Endothelial cell of umbilical vein (primary cell): ENCODE measurements at regions not wholly inside any gene's neighbourhood (a gene's known extent, or its start where the extent isn't known, plus 50 kb on each side); places are given as distances from the start of the nearest gene placed in this dataset.

ENCODE experiments used
- BruUV-seq: library from RNA; stranded (reverse); fragments of 400-500 nt; replicated peaks from 2 replicates; lab custom pipeline; 2021; lab: Mats Ljungman, UMichigan
- CTCF ChIA-PET: fragments of 300-600, 350-600 bp; sonication (Branson Sonifier 250); formaldehyde crosslinking; loops from one replicate; lab custom pipeline; 2021; ENCODE audit warnings: antibody characterized with exemption, inconsistent platforms; lab: Charles Lee
- POLR2A ChIA-PET: fragments of 300-600, 350-600 bp; sonication (Branson Sonifier 250); formaldehyde crosslinking; loops from one replicate; lab custom pipeline; 2021; ENCODE audit warnings: antibody characterized with exemption, inconsistent platforms; lab: Charles Lee
- DNase-seq: peaks from one replicate; pipeline ENCODE4 v3.0.0-alpha.2; 2011; ENCODE audit warnings: low read depth, low spot score
- FAIRE-seq: peaks from 2 replicates; lab custom pipeline; 2011; peaks lifted over from hg19 to GRCh38; lab: Jason Lieb, UNC
- H2AFZ ChIP-seq: 2 replicates; pipeline ENCODE4 v1.6.0; 2012; ENCODE audit warnings: low read depth, low read length, control low read depth, inconsistent platforms
- H3K27ac ChIP-seq: 2 replicates; pipeline ENCODE4 v1.5.1; 2011; ENCODE audit warnings: low read depth, mild to moderate bottlenecking, control low read depth, low read length, moderate library complexity; ENCODE audit not compliant: insufficient read depth
- H3K27me3 ChIP-seq, 2 experiments: 2 replicates each; pipeline versions ENCODE4 v1.6.0 to v1.6.1; 2011; ENCODE audit warnings: low read length in 2 of 2, mixed read lengths in 1 of 2; ENCODE audit not compliant: control insufficient read depth in 2 of 2, insufficient read depth in 2 of 2
- H3K36me3 ChIP-seq, 2 experiments: 2 replicates in 1 of 2; 3 replicates in 1 of 2; pipeline ENCODE4 v1.5.1; 2011; ENCODE audit warnings: low read length in 2 of 2, mild to moderate bottlenecking in 1 of 2, moderate library complexity in 1 of 2; ENCODE audit not compliant: control insufficient read depth in 2 of 2, insufficient read depth in 2 of 2; ENCODE audit errors: extremely low read depth in 1 of 2
- H3K4me1 ChIP-seq: 3 replicates; pipeline ENCODE4 v1.5.1; 2011; ENCODE audit warnings: mild to moderate bottlenecking, low read length; ENCODE audit not compliant: control insufficient read depth, insufficient read depth; ENCODE audit errors: extremely low read depth
- H3K4me2 ChIP-seq: 2 replicates; pipeline ENCODE4 v1.6.1; 2011; ENCODE audit warnings: low read length, control low read depth, mixed read lengths; ENCODE audit not compliant: insufficient read depth
- H3K4me3 ChIP-seq, 3 experiments: fragments of 200-600 bp in 1 of 3; sonication (generic), shearing (Covaris generic) in 1 of 3; replicated peaks in 1 of 3; 2 replicates each; pipeline ENCODE4 v1.5.1; 2011 to 2016; ENCODE audit warnings: control low read depth in 3 of 3, low read length in 3 of 3, mild to moderate bottlenecking in 2 of 3, inconsistent platforms in 1 of 3, low read depth in 1 of 3, moderate library complexity in 1 of 3; ENCODE audit not compliant: insufficient read depth in 1 of 3
- H3K79me2 ChIP-seq: 2 replicates; pipeline ENCODE4 v1.6.0; 2012; ENCODE audit warnings: low read length, inconsistent platforms; ENCODE audit not compliant: control insufficient read depth, insufficient read depth
- H3K9ac ChIP-seq: replicated peaks from 2 replicates; pipeline ENCODE3; 2011; ENCODE audit warnings: low read length, control low read depth; ENCODE audit not compliant: insufficient read depth; ENCODE audit errors: extremely low read depth
- H3K9me1 ChIP-seq: replicated peaks from 3 replicates; pipeline ENCODE4 v1.6.0; 2011; ENCODE audit warnings: mild to moderate bottlenecking, low read length; ENCODE audit not compliant: control insufficient read depth, insufficient read depth; ENCODE audit errors: extremely low read depth
- H3K9me3 ChIP-seq: replicated peaks from 2 replicates; pipeline ENCODE4 v1.5.1; 2012; ENCODE audit warnings: low read length, inconsistent platforms; ENCODE audit not compliant: control insufficient read depth, insufficient read depth
- H4K20me1 ChIP-seq: replicated peaks from 2 replicates; pipeline ENCODE3; 2011; ENCODE audit warnings: mild to moderate bottlenecking, low read length; ENCODE audit not compliant: control insufficient read depth, insufficient read depth; ENCODE audit errors: extremely low read depth
- FOS ChIP-seq: IDR thresholded peaks from 2 replicates; pipeline ENCODE4 v1.6.1; 2011; ENCODE audit warnings: mild to moderate bottlenecking, low read length, moderate library complexity, borderline replicate concordance; ENCODE audit not compliant: insufficient read depth
- GATA2 ChIP-seq: IDR thresholded peaks from 2 replicates; pipeline ENCODE4 v1.7.0; 2011; ENCODE audit warnings: low read depth, mild to moderate bottlenecking, moderate library complexity, mixed read lengths, low read length; ENCODE audit not compliant: insufficient read length, insufficient read depth
- JUN ChIP-seq: IDR thresholded peaks from 2 replicates; pipeline ENCODE4 v1.6.1; 2011; ENCODE audit warnings: borderline replicate concordance, low read depth; ENCODE audit not compliant: insufficient read length, insufficient read depth
- MAX ChIP-seq: IDR thresholded peaks from 2 replicates; pipeline ENCODE4 v1.6.1; 2011; ENCODE audit not compliant: insufficient read depth, insufficient read length
- MYC ChIP-seq: IDR thresholded peaks from one replicate; pipeline ENCODE4 v1.6.1; 2011; ENCODE audit warnings: mild to moderate bottlenecking, low read depth, low read length
- POLR2A ChIP-seq: IDR thresholded peaks from 2 replicates; pipeline ENCODE4 v1.6.1; 2012; ENCODE audit warnings: low read depth, mild to moderate bottlenecking, control low read depth, low read length
- dilution Hi-C: fragments of 300-500 bp; cut with MboI; formaldehyde crosslinking; loops from one replicate; pipeline ENCODE4 v1.15.0; 2019; ENCODE audit warnings: low sequenced_read_pairs; ENCODE audit not compliant: extremely low pct_ligation_motif_present
- intact Hi-C: fragments of 100-400 bp; cut with micrococcal nuclease; formaldehyde crosslinking; loops from one replicate; pipeline ENCODE4 v1.10.0; 2022
- TF ChIP-seq, protein P1 (sequence below), 2 donors: IDR thresholded peaks; 1 replicate in 1 of 2; 2 replicates in 1 of 2; pipeline ENCODE4 v1.5.1; 2011; ENCODE audit warnings: low read length in 2 of 2, mild to moderate bottlenecking in 2 of 2, moderate library complexity in 2 of 2, control low read depth in 1 of 2, inconsistent platforms in 1 of 2, low read depth in 1 of 2; ENCODE audit not compliant: insufficient read depth in 1 of 2; ENCODE audit errors: extremely low read depth in 1 of 2

DNA sequence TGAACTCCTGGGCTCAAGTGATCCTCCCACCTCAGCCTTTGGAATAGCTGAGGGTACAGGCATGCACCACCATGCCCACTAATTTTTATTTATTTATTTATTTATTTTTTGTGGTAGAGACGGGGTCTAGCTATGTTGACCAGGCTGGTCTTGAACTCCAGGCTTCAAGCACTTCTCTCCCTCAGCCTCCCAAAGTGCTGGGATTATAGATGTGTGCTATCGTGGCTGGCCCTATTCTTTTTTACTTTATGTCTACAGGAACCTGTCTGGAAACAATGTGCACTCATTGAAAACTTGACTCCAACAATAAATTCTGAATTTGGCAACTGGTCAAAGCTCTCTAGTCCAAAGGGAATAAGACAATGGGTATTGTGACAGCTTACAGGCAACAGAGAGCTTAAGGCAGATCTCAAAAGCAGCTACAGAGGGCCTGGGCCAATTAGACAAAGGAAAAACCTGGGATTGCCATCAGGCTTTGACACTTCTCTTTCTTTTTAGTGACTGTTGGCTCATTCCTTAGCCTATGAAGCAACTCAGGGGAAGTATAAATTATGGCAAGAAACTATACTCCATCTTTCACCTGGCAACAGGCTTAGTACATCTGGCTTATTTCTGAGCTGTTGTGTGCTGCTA is 55.1 kb upstream of the RAPGEF4 start:
- dilution Hi-C loops = no loop called here
- ChIA-PET CTCF (interaction anchor here (0.7 to 1.5 kb wide), 4 partner anchors 13 to 93 kb away, joined by 3 to 6 read pairs (median 4); no protein-coding TSS in a partner anchor), POLR2A (no interaction called here)

DNA sequence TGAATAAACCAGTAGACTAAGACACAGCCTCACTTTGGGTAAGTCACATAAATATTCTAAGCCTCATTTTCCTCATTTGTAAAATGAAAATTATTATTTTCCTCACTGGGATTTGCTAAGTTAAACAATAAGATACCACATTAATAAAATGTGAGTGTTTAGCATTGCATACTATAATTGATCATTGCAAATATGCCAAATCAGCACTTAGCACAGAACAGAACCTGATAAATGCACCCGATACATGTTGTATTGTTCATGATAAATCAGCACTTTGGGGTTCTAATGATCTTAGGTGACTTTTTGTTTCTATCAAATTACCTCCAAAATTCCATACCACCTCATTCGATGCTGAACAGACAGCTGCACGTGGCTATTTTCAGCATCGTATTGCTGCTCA is 50.2 kb upstream of the RAPGEF4 start:
- H3K9me1 ChIP-seq = no peaks in the 10 kb centered on the region
- FAIRE-seq (no peak), DNase-seq (no peak)
- no peaks in the 10 kb centered on the region for H4K20me1 ChIP-seq
- no peaks in the 10 kb centered on the region for H3K27me3 ChIP-seq
- H3K36me3 ChIP-seq = no peaks in the 10 kb centered on the region
- H3K79me2 ChIP-seq = no peaks in the 10 kb centered on the region
- no peak for TF ChIP-seq FOS
- no peak for TF ChIP-seq POLR2A
- TF ChIP-seq GATA2 = no peak
- TF ChIP-seq MYC = no peak
- no peak for TF ChIP-seq MAX
- no peaks in the 10 kb centered on the region for H3K4me1 ChIP-seq
- no peak overlapping the region for H3K9ac ChIP-seq
- POLR2A ChIA-PET = no interaction called here
- H2AFZ ChIP-seq = no peak overlapping the region
- H3K4me3 ChIP-seq = no peak overlapping the region
- CTCF ChIA-PET = interaction anchor here (1.0 to 1.2 kb wide), 2 partner anchors 11 to 62 kb away, joined by 3 read pairs; no protein-coding TSS in a partner anchor
- H3K4me2 ChIP-seq = no peak overlapping the region
- BruUV-seq = no TSS peak
- H3K27ac ChIP-seq = no peak overlapping the region
- no peaks in the 10 kb centered on the region for H3K9me3 ChIP-seq
- intact Hi-C loops (no loop called here), dilution Hi-C loops (no loop called here)

More for the DNA sequence above, 55.1 kb upstream of the RAPGEF4 start:
- BruUV-seq = no TSS peak
- Histone ChIP-seq H3K79me2 (no peaks in the 10 kb centered on the region), H3K36me3 (no peaks in the 10 kb centered on the region), H2AFZ (no peak overlapping the region), H3K9me1 (no peaks in the 10 kb centered on the region), H3K4me3 (no peak overlapping the region), H3K4me2 (no peak overlapping the region), H3K9ac (no peak overlapping the region), H3K27me3 (no peaks in the 10 kb centered on the region), H3K9me3 (no peaks in the 10 kb centered on the region), H4K20me1 (no peaks in the 10 kb centered on the region), H3K27ac (no peak overlapping the region), H3K4me1 (no peaks in the 10 kb centered on the region)
- FAIRE-seq = no peak
- intact Hi-C loops = no loop called here
- peak; percentile 90 for DNase-seq
- TF ChIP-seq JUN (no peak), POLR2A (no peak)
- TF ChIP-seq, protein P1, sequence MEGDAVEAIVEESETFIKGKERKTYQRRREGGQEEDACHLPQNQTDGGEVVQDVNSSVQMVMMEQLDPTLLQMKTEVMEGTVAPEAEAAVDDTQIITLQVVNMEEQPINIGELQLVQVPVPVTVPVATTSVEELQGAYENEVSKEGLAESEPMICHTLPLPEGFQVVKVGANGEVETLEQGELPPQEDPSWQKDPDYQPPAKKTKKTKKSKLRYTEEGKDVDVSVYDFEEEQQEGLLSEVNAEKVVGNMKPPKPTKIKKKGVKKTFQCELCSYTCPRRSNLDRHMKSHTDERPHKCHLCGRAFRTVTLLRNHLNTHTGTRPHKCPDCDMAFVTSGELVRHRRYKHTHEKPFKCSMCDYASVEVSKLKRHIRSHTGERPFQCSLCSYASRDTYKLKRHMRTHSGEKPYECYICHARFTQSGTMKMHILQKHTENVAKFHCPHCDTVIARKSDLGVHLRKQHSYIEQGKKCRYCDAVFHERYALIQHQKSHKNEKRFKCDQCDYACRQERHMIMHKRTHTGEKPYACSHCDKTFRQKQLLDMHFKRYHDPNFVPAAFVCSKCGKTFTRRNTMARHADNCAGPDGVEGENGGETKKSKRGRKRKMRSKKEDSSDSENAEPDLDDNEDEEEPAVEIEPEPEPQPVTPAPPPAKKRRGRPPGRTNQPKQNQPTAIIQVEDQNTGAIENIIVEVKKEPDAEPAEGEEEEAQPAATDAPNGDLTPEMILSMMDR (IDR thresholded peaks at IDR 0.05; ENCODE audit: extremely low read depth in 1 of 2, insufficient read depth in 1 of 2, low read depth in 1 of 2, low read length in 2 of 2) = no peak
